22Rv1 (cell line): ENCODE measurements at regions not wholly inside any gene's neighbourhood (a gene's known extent, or its start where the extent isn't known, plus 50 kb on each side); places are given as distances from the start of the nearest gene placed in this dataset.
"Not testable (repeated sequence)": the region's sequence is repeated elsewhere in the genome, so short reads cannot be mapped to it uniquely, and the experiment has no call there.

Experiments used
- CTCF ChIP-seq: fragments of 450-650 bp; IDR thresholded peaks from 2 replicates; pipeline ENCODE4 v1.5.1; 2017; ENCODE audit warnings: mild to moderate bottlenecking
- ZFX ChIP-seq: fragments of 450-650 bp; IDR thresholded peaks from 2 replicates; pipeline ENCODE4 v1.6.1; 2017; ENCODE audit warnings: antibody characterized with exemption, borderline replicate concordance

GRCh38 chr6:156584121-156584520 lies 193.1 kb upstream of the ARID1B start:
- not testable (repeated sequence) for TF ChIP-seq CTCF, ZFX
